GM12873 (cell line): ENCODE measurements at regions not wholly inside any gene's neighbourhood (a gene's known extent, or its start where the extent isn't known, plus 50 kb on each side); places are given as distances from the start of the nearest gene placed in this dataset.

Experiments
- TF ChIP-seq, protein P1 (sequence below): IDR thresholded peaks from 2 replicates; pipeline ENCODE4 v1.5.1; 2012; ENCODE audit warnings: low read depth, mild to moderate bottlenecking, moderate library complexity, low read length, control low read depth; ENCODE audit not compliant: insufficient read depth; ENCODE audit errors: missing control alignments

DNA sequence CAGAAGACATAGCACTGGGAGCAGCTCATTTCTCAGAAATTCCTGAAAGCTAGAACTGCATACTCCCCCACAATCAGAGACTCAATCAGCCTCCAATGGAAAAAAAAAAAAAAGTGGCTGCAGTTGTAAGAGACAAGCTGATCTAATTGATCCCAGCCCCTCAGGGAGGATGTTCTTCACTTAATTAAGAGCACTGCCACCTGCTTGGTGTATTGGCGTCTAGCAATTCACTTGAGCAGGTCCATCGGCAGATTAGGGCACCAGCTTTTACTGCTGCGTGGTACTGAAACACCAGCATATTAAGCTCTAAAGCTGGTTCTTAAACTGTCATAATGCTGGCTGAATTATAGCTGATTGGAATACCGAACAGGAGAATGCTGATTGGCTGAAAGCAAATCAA is 1890.1 kb upstream of the WWC1 start:
- TF ChIP-seq, protein P1, sequence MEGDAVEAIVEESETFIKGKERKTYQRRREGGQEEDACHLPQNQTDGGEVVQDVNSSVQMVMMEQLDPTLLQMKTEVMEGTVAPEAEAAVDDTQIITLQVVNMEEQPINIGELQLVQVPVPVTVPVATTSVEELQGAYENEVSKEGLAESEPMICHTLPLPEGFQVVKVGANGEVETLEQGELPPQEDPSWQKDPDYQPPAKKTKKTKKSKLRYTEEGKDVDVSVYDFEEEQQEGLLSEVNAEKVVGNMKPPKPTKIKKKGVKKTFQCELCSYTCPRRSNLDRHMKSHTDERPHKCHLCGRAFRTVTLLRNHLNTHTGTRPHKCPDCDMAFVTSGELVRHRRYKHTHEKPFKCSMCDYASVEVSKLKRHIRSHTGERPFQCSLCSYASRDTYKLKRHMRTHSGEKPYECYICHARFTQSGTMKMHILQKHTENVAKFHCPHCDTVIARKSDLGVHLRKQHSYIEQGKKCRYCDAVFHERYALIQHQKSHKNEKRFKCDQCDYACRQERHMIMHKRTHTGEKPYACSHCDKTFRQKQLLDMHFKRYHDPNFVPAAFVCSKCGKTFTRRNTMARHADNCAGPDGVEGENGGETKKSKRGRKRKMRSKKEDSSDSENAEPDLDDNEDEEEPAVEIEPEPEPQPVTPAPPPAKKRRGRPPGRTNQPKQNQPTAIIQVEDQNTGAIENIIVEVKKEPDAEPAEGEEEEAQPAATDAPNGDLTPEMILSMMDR = no peak

DNA sequence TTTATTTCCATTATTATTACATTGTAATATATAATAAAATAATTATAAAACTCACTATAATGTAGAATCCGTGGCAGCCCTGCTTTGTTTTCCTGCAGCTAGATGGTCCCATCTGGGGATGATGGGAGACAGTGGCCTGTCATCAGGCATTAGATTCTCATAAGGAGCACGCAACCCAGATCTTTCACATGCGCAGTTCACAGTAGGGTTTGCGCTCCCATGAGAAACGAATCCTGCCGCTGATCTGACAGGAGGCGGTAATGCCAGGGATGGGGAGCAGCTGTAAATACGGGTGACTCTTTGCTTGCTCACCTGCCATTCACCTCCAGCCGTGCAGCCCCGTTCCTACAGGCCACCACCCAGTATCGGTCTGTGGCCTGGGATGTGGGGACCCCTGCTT is 1879.3 kb upstream of the WWC1 start:
- TF ChIP-seq, protein P1 = no peak

DNA sequence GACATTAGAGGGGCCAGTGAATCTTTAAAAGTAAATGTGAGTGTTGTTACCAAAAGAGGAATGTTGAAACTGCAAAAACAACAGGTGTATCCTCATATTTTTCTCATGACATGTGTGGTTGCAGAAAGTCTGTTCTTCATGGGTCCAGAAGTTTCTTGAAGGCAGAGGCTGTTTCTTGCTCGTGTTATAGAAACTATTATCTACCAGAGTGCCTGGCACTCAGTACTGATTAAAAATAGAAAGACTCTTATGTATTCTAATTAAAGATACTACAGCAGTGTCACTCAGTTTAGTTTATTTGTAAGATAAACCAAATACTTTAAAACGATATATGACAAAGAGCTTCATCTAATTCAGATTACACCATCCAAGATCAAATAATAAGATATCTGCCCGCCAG is 1864.2 kb upstream of the WWC1 start:
- TF ChIP-seq, protein P1 = no peak

DNA sequence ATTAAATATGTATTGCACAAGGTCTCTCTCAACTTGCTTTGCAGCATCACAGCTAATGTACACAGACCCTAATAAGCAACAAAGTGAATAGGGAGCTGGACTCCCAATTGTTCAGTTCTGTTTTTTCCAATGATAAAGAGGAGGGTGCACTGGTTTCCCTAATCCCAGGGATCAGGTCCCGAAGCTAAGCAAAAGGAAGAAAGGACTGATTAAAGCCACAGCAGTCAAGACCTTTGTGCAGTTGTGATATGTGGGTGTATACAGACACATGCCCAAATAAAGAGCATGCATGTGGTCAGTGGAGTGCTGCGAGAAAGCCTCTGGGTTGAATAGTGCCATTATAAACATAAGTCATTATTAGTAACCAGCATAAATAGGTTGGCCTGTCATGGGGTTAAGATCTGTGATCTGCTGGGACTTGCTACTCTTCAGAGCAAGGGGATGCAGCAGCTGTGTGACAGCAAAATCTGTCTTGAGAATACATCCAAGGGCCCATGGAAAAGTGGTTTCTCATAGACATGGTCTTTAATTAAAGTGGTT is 1863.1 kb upstream of the WWC1 start:
- TF ChIP-seq, protein P1 = no peak

DNA sequence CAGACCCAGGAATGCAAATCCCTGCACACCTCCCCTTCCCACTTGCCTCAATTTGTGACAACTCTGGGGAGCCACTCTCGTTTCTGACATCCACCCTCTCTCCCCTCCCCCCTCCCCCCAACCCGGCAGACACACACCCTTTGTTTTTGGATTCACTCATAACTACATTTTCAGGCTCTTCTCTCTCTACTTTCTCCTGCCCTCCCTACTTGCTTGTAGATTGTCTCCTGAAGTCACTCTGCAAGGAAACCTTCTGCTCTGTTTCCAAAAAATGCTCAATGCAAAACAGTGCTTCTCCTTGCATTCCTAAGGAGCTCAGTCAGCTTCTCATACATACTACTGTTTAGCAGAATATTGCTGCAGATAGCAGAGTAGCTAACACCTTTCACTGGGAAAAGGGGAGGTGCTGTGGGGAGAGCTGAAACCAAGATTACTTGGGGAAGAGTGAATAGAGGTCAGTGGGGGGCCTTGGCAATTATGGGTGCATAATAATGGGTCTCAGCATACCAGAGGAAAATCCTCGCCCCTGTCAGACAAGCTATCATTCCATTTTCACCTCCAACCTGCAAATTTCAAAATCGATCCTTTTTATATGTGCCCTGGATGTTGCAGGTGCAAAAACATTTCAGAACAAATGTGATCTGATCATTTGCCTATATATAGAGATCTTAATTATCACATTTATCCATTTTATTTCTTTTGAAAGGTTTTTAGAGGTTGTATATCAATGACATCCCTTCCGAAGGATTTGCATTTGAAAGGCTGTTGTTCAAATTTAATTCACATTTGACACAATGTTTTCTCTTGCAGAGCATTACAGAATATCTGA is 1860.7 kb upstream of the WWC1 start:
- TF ChIP-seq, protein P1 = no peak

DNA sequence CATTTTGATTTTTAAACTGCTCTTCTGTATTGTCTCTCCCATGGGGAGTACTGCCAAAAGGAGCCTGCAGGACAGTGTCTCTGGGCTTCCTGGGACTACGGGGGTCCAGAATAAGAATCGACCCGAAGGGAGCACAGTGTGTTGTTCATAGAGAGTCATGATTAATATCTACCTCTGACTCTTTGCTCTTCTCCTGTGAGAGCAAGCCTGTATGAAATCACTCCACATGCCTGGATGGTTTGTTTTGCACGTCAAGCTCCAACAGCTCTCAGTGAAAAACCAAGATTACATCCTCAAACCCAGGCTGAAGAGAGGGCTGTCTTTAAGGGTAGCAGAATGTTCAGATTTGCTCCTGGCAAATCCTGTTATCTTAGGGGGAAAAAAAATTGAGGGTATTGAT is 1860.0 kb upstream of the WWC1 start:
- TF ChIP-seq, protein P1 = no peak

DNA sequence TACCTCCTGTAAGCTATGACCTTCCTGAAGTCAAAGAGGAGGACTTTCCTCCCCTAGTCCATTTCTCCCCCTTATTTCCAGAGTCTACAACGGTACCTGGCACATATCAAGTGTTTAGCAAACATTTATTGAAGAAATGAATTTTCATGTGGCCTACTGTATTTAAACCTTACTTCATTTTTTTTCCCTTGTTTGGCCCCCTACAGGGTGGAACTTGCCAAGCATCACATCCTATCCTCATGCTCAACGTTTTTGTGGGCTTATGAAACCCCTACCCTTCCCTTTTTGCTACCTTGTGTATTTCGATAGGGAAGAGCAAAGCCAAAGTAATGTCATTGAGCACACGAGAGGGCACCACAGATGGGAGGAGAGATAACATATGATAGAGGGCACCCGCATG is 1857.8 kb upstream of the WWC1 start:
- TF ChIP-seq, protein P1 = no peak
